ENCODE measurements at regions not wholly inside any gene's neighbourhood (a gene's known extent, or its start where the extent isn't known, plus 50 kb on each side); places are given as distances from the start of the nearest gene placed in this dataset.

- Histone ChIP-seq H2BK120ac (ENCODE audit: insufficient read depth, low read length, poor library complexity) (no peak overlapping the region), H3K18ac (ENCODE audit: low read length) (no peak overlapping the region), H2AFZ (ENCODE audit: insufficient read depth, low read length, poor library complexity) (no peak overlapping the region), H3K9me3 (ENCODE audit: insufficient read depth, low read depth, low read length) (peaks cover 5% of the 10 kb centered on the region), H3K27me3 (ENCODE audit: insufficient read depth, low read length) (no peaks in the 10 kb centered on the region), H2BK12ac (ENCODE audit: low read length) (no peak overlapping the region), H3K79me2 (ENCODE audit: control insufficient read depth, insufficient read depth, low read length, poor library complexity) (no peaks in the 10 kb centered on the region), H3K36me3 (ENCODE audit: control insufficient read depth in 1 of 2, insufficient read depth in 2 of 2, low read length in 2 of 2) (no peaks in the 10 kb centered on the region), H3K27ac (ENCODE audit: low read depth, low read length) (no peak overlapping the region), H3K4me2 (ENCODE audit: low read length) (no peak overlapping the region), H3K79me1 (ENCODE audit: low read length) (no peaks in the 10 kb centered on the region), H3K14ac (ENCODE audit: low read length) (no peak overlapping the region), H3K4me1 (ENCODE audit: control insufficient read depth in 1 of 2, insufficient read depth in 2 of 2, low read length in 2 of 2) (no peaks in the 10 kb centered on the region), H4K91ac (ENCODE audit: low read depth, low read length) (no peak overlapping the region), H3K4ac (ENCODE audit: low read depth, low read length) (no peak overlapping the region), H4K12ac (ENCODE audit: low read depth, low read length) (no peak overlapping the region), H3K9ac (ENCODE audit: low read length) (no peak overlapping the region), H3K23ac (ENCODE audit: low read length) (no peak overlapping the region), H2AK5ac (ENCODE audit: low read length) (no peak overlapping the region), H2BK5ac (ENCODE audit: low read depth, low read length, poor library complexity) (no peak overlapping the region), H3K4me3 (ENCODE audit: low read depth, low read length) (peak overlapping the region; percentile 14), H4K8ac (ENCODE audit: low read depth, low read length) (no peak overlapping the region)
- no CpG with 5 or more reads among the region's 9 CpGs for WGBS (ENCODE audit: extremely low coverage, insufficient coverage, insufficient read length)
- DNase-seq: no peak
Measured at GRCh38 chr14:103230021-103230420, 104.0 kb upstream of the EIF5 start.

GRCh38 chr14:103230658-103231334 lies 103.2 kb upstream of the EIF5 start:
- H2AK5ac ChIP-seq (ENCODE audit: low read length): no peak overlapping the region
- no peaks in the 10 kb centered on the region for H3K27me3 ChIP-seq (ENCODE audit: insufficient read depth, low read length)
- H3K4ac ChIP-seq (ENCODE audit: low read depth, low read length): no peak overlapping the region
- H2BK5ac ChIP-seq (ENCODE audit: low read depth, low read length, poor library complexity): no peak overlapping the region
- H2BK120ac ChIP-seq (ENCODE audit: insufficient read depth, low read length, poor library complexity): no peak overlapping the region
- no peak overlapping the region for H4K12ac ChIP-seq (ENCODE audit: low read depth, low read length)
- peaks cover 5% of the 10 kb centered on the region for H3K9me3 ChIP-seq (ENCODE audit: insufficient read depth, low read depth, low read length)
- H3K23ac ChIP-seq (ENCODE audit: low read length): no peak overlapping the region
- WGBS (ENCODE audit: extremely low coverage, insufficient coverage, insufficient read length): no CpG with 5 or more reads among the region's 16 CpGs
- no peak overlapping the region for H3K18ac ChIP-seq (ENCODE audit: low read length)
- no peak overlapping the region for H2BK12ac ChIP-seq (ENCODE audit: low read length)
- H2AFZ ChIP-seq (ENCODE audit: insufficient read depth, low read length, poor library complexity): no peak overlapping the region
- H3K4me2 ChIP-seq (ENCODE audit: low read length): no peak overlapping the region
- DNase-seq: no peak
- no peak overlapping the region for H3K14ac ChIP-seq (ENCODE audit: low read length)
- H4K91ac ChIP-seq (ENCODE audit: low read depth, low read length): no peak overlapping the region
- H3K27ac ChIP-seq (ENCODE audit: low read depth, low read length): no peak overlapping the region
- no peak overlapping the region for H3K9ac ChIP-seq (ENCODE audit: low read length)
- no peaks in the 10 kb centered on the region for H3K79me2 ChIP-seq (ENCODE audit: control insufficient read depth, insufficient read depth, low read length, poor library complexity)
- H3K79me1 ChIP-seq (ENCODE audit: low read length): no peaks in the 10 kb centered on the region
- H4K8ac ChIP-seq (ENCODE audit: low read depth, low read length): no peak overlapping the region
- H3K36me3 ChIP-seq (ENCODE audit: control insufficient read depth in 1 of 2, insufficient read depth in 2 of 2, low read length in 2 of 2): no peaks in the 10 kb centered on the region
- H3K4me3 ChIP-seq (ENCODE audit: low read depth, low read length): no peak overlapping the region
- no peaks in the 10 kb centered on the region for H3K4me1 ChIP-seq (ENCODE audit: control insufficient read depth in 1 of 2, insufficient read depth in 2 of 2, low read length in 2 of 2)

GRCh38 chr14:103231376-103232019 lies 102.5 kb upstream of the EIF5 start:
- WGBS (ENCODE audit: extremely low coverage, insufficient coverage, insufficient read length): no CpG with 5 or more reads among the region's 22 CpGs
- Histone ChIP-seq H3K4me1 (ENCODE audit: control insufficient read depth in 1 of 2, insufficient read depth in 2 of 2, low read length in 2 of 2) (no peaks in the 10 kb centered on the region), H3K14ac (ENCODE audit: low read length) (no peak overlapping the region), H3K27me3 (ENCODE audit: insufficient read depth, low read length) (no peaks in the 10 kb centered on the region), H2BK5ac (ENCODE audit: low read depth, low read length, poor library complexity) (no peak overlapping the region), H3K27ac (ENCODE audit: low read depth, low read length) (no peak overlapping the region), H3K4ac (ENCODE audit: low read depth, low read length) (no peak overlapping the region), H4K12ac (ENCODE audit: low read depth, low read length) (no peak overlapping the region), H3K36me3 (ENCODE audit: control insufficient read depth in 1 of 2, insufficient read depth in 2 of 2, low read length in 2 of 2) (no peaks in the 10 kb centered on the region), H3K9ac (ENCODE audit: low read length) (no peak overlapping the region), H3K79me1 (ENCODE audit: low read length) (no peaks in the 10 kb centered on the region), H3K4me3 (ENCODE audit: low read depth, low read length) (no peak overlapping the region), H2AK5ac (ENCODE audit: low read length) (no peak overlapping the region), H2BK12ac (ENCODE audit: low read length) (no peak overlapping the region), H2BK120ac (ENCODE audit: insufficient read depth, low read length, poor library complexity) (no peak overlapping the region), H2AFZ (ENCODE audit: insufficient read depth, low read length, poor library complexity) (no peak overlapping the region), H3K4me2 (ENCODE audit: low read length) (no peak overlapping the region), H3K9me3 (ENCODE audit: insufficient read depth, low read depth, low read length) (peaks cover 5% of the 10 kb centered on the region), H3K23ac (ENCODE audit: low read length) (no peak overlapping the region), H4K8ac (ENCODE audit: low read depth, low read length) (no peak overlapping the region), H3K79me2 (ENCODE audit: control insufficient read depth, insufficient read depth, low read length, poor library complexity) (no peaks in the 10 kb centered on the region), H3K18ac (ENCODE audit: low read length) (no peak overlapping the region), H4K91ac (ENCODE audit: low read depth, low read length) (no peak overlapping the region)
- no peak for DNase-seq

GRCh38 chr14:103232031-103232808 lies 101.8 kb upstream of the EIF5 start:
- Histone ChIP-seq H3K27ac (ENCODE audit: low read depth, low read length) (no peak overlapping the region), H3K18ac (ENCODE audit: low read length) (no peak overlapping the region), H3K23ac (ENCODE audit: low read length) (no peak overlapping the region), H2BK12ac (ENCODE audit: low read length) (no peak overlapping the region), H3K9ac (ENCODE audit: low read length) (no peak overlapping the region), H3K4me3 (ENCODE audit: low read depth, low read length) (peak overlapping the region; percentile 39), H3K4me2 (ENCODE audit: low read length) (no peak overlapping the region), H3K4me1 (ENCODE audit: control insufficient read depth in 1 of 2, insufficient read depth in 2 of 2, low read length in 2 of 2) (no peaks in the 10 kb centered on the region), H4K91ac (ENCODE audit: low read depth, low read length) (no peak overlapping the region), H2BK120ac (ENCODE audit: insufficient read depth, low read length, poor library complexity) (no peak overlapping the region), H4K8ac (ENCODE audit: low read depth, low read length) (no peak overlapping the region), H3K79me1 (ENCODE audit: low read length) (no peaks in the 10 kb centered on the region), H2AFZ (ENCODE audit: insufficient read depth, low read length, poor library complexity) (no peak overlapping the region), H4K12ac (ENCODE audit: low read depth, low read length) (no peak overlapping the region), H3K14ac (ENCODE audit: low read length) (no peak overlapping the region), H3K4ac (ENCODE audit: low read depth, low read length) (no peak overlapping the region), H3K9me3 (ENCODE audit: insufficient read depth, low read depth, low read length) (peaks cover 5% of the 10 kb centered on the region), H2AK5ac (ENCODE audit: low read length) (no peak overlapping the region), H2BK5ac (ENCODE audit: low read depth, low read length, poor library complexity) (no peak overlapping the region), H3K36me3 (ENCODE audit: control insufficient read depth in 1 of 2, insufficient read depth in 2 of 2, low read length in 2 of 2) (no peaks in the 10 kb centered on the region), H3K79me2 (ENCODE audit: control insufficient read depth, insufficient read depth, low read length, poor library complexity) (no peaks in the 10 kb centered on the region), H3K27me3 (ENCODE audit: insufficient read depth, low read length) (no peaks in the 10 kb centered on the region)
- no peak for DNase-seq
- WGBS (ENCODE audit: extremely low coverage, insufficient coverage, insufficient read length): no CpG with 5 or more reads among the region's 13 CpGs

All from trophoblast cell (in vitro differentiated cells and primary cell).